HG03280 (cell line): ENCODE measurements at regions not wholly inside any gene's neighbourhood (a gene's known extent, or its start where the extent isn't known, plus 50 kb on each side); places are given as distances from the start of the nearest gene placed in this dataset.

Source experiments
- ATAC-seq: cut with Tn5 transposase; IDR thresholded peaks from one replicate; pipeline ENCODE4 v1.9.1; 2021; ENCODE audit warnings: mild to moderate bottlenecking, moderate library complexity; ENCODE audit not compliant: unreplicated experiment

- ATAC-seq = no peak
Measured at GRCh38 chr3:176933704-176934103, 263.6 kb downstream of the TBL1XR1 start.

- ATAC-seq = no peak
Measured at GRCh38 chr3:176932433-176932832, 264.8 kb downstream of the TBL1XR1 start.

GRCh38 chr3:176931991-176932390 lies 265.3 kb downstream of the TBL1XR1 start:
- ATAC-seq = no peak

GRCh38 chr3:176930942-176931341 lies 266.3 kb downstream of the TBL1XR1 start:
- ATAC-seq = no peak

GRCh38 chr3:176928582-176928931 lies 268.7 kb downstream of the TBL1XR1 start:
- ATAC-seq = no peak

- no peak for ATAC-seq
Measured at GRCh38 chr3:176927706-176928581, 269.3 kb downstream of the TBL1XR1 start.

- no peak for ATAC-seq
Measured at GRCh38 chr3:176927280-176927679, 270.0 kb downstream of the TBL1XR1 start.

GRCh38 chr3:176926688-176927087 lies 270.6 kb downstream of the TBL1XR1 start:
- ATAC-seq = no peak

GRCh38 chr3:176926034-176926433 lies 271.2 kb downstream of the TBL1XR1 start:
- no peak for ATAC-seq

- ATAC-seq = no peak
Measured at GRCh38 chr3:176920766-176921160, 276.5 kb downstream of the TBL1XR1 start.

- ATAC-seq = no peak
Measured at GRCh38 chr3:176919836-176920765, 277.2 kb downstream of the TBL1XR1 start.

GRCh38 chr3:176916777-176917176 lies 280.5 kb downstream of the TBL1XR1 start:
- no peak for ATAC-seq

- no peak for ATAC-seq
Measured at GRCh38 chr3:176914764-176915163, 282.5 kb downstream of the TBL1XR1 start.

GRCh38 chr3:176911579-176911978 lies 285.7 kb downstream of the TBL1XR1 start:
- no peak for ATAC-seq

GRCh38 chr3:176909044-176909443 lies 288.2 kb downstream of the TBL1XR1 start:
- ATAC-seq = no peak

- ATAC-seq = no peak
Measured at GRCh38 chr3:176906046-176906905, 291.0 kb downstream of the TBL1XR1 start.

GRCh38 chr3:176905331-176905730 lies 292.0 kb downstream of the TBL1XR1 start:
- no peak for ATAC-seq

- no peak for ATAC-seq
Measured at GRCh38 chr3:176904506-176904905, 292.8 kb downstream of the TBL1XR1 start.

GRCh38 chr3:176896640-176897039 lies 300.6 kb downstream of the TBL1XR1 start:
- ATAC-seq = no peak

- ATAC-seq = no peak
Measured at GRCh38 chr3:176896165-176896564, 301.1 kb downstream of the TBL1XR1 start.

GRCh38 chr3:176879710-176880109 lies 317.6 kb downstream of the TBL1XR1 start:
- no peak for ATAC-seq
